ENCODE measurements at regions not wholly inside any gene's neighbourhood (a gene's known extent, or its start where the extent isn't known, plus 50 kb on each side); places are given as distances from the start of the nearest gene placed in this dataset.

- DNase-seq (ENCODE audit: extremely low read depth, low read depth): no peak
- no peak for TF ChIP-seq CTCF (IDR thresholded peaks at IDR 0.05; ENCODE audit: low read depth, low read length, missing control alignments)
- no peak overlapping the region for H3K4me3 ChIP-seq (replicated peaks; ENCODE audit: low read depth, low read length)
Observed at GRCh38 chr4:175281894-175282293, 363.7 kb downstream of the ADAM29 start.

GRCh38 chr4:175282407-175282806 lies 364.2 kb downstream of the ADAM29 start:
- H3K4me3 ChIP-seq (replicated peaks; ENCODE audit: low read depth, low read length): no peak overlapping the region
- DNase-seq (ENCODE audit: extremely low read depth, low read depth): no peak
- TF ChIP-seq CTCF (IDR thresholded peaks at IDR 0.05; ENCODE audit: low read depth, low read length, missing control alignments): no peak

- TF ChIP-seq CTCF (IDR thresholded peaks at IDR 0.05; ENCODE audit: low read depth, low read length, missing control alignments): no peak
- no peak overlapping the region for H3K4me3 ChIP-seq (replicated peaks; ENCODE audit: low read depth, low read length)
- DNase-seq (ENCODE audit: extremely low read depth, low read depth): no peak
Observed at GRCh38 chr4:175290401-175290800, 372.2 kb downstream of the ADAM29 start.

- no peak for TF ChIP-seq CTCF (IDR thresholded peaks at IDR 0.05; ENCODE audit: low read depth, low read length, missing control alignments)
- no peak overlapping the region for H3K4me3 ChIP-seq (replicated peaks; ENCODE audit: low read depth, low read length)
- no peak for DNase-seq (ENCODE audit: extremely low read depth, low read depth)
Observed at GRCh38 chr4:175297965-175298565, 379.9 kb downstream of the ADAM29 start.

GRCh38 chr4:175306436-175306835 lies 388.3 kb downstream of the ADAM29 start:
- H3K4me3 ChIP-seq (replicated peaks; ENCODE audit: low read depth, low read length): no peak overlapping the region
- DNase-seq (ENCODE audit: extremely low read depth, low read depth): no peak
- TF ChIP-seq CTCF (IDR thresholded peaks at IDR 0.05; ENCODE audit: low read depth, low read length, missing control alignments): no peak

GRCh38 chr4:175307326-175307725 lies 389.2 kb downstream of the ADAM29 start:
- H3K4me3 ChIP-seq (replicated peaks; ENCODE audit: low read depth, low read length): no peak overlapping the region
- no peak for TF ChIP-seq CTCF (IDR thresholded peaks at IDR 0.05; ENCODE audit: low read depth, low read length, missing control alignments)
- DNase-seq (ENCODE audit: extremely low read depth, low read depth): no peak

GRCh38 chr4:175308236-175308635 lies 390.1 kb downstream of the ADAM29 start:
- DNase-seq (ENCODE audit: extremely low read depth, low read depth): no peak
- TF ChIP-seq CTCF (IDR thresholded peaks at IDR 0.05; ENCODE audit: low read depth, low read length, missing control alignments): no peak
- H3K4me3 ChIP-seq (replicated peaks; ENCODE audit: low read depth, low read length): no peak overlapping the region
